ENCODE measurements at regions not wholly inside any gene's neighbourhood (a gene's known extent, or its start where the extent isn't known, plus 50 kb on each side); places are given as distances from the start of the nearest gene placed in this dataset.

- TF ChIP-seq FOXM1 (IDR thresholded peaks at IDR 0.05; ENCODE audit: borderline replicate concordance, low read depth) (no peak), YY1 (IDR thresholded peaks at IDR 0.05; ENCODE audit: low read depth) (no peak), TAF1 (IDR thresholded peaks at IDR 0.05; ENCODE audit: low read depth) (no peak)
Measured at GRCh38 chr20:43781215-43781614, 54.4 kb upstream of the GTSF1L start.

- TF ChIP-seq NFIC (IDR thresholded peaks at IDR 0.05) = no peak
- TF ChIP-seq TAF1 (IDR thresholded peaks at IDR 0.05; ENCODE audit: low read depth) = no peak
- no peak for TF ChIP-seq USF1 (IDR thresholded peaks at IDR 0.05)
- no peak for TF ChIP-seq MAX (IDR thresholded peaks at IDR 0.05)
- no peak for TF ChIP-seq CEBPB (IDR thresholded peaks at IDR 0.05)
- no peak for TF ChIP-seq TCF12 (IDR thresholded peaks at IDR 0.05; ENCODE audit: low read depth)
- no peak for TF ChIP-seq REST (IDR thresholded peaks at IDR 0.05; ENCODE audit: low read depth)
- TF ChIP-seq CREB1 (IDR thresholded peaks at IDR 0.05; ENCODE audit: low read depth) = no peak
- TF ChIP-seq TEAD4 (IDR thresholded peaks at IDR 0.05) = no peak
- no peak for TF ChIP-seq RAD21 (IDR thresholded peaks at IDR 0.05; ENCODE audit: low read depth)
- TF ChIP-seq YY1 (IDR thresholded peaks at IDR 0.05; ENCODE audit: low read depth) = no peak
- TF ChIP-seq EP300 (IDR thresholded peaks at IDR 0.05; ENCODE audit: borderline replicate concordance) = no peak
- TF ChIP-seq FOXM1 (IDR thresholded peaks at IDR 0.05; ENCODE audit: borderline replicate concordance, low read depth) = no peak
- TF ChIP-seq ZBTB7A (IDR thresholded peaks at IDR 0.05; ENCODE audit: low read depth) = no peak
- TF ChIP-seq EGR1 (IDR thresholded peaks at IDR 0.05) = no peak
Measured at GRCh38 chr20:43778375-43778774, 51.6 kb upstream of the GTSF1L start.

- TF ChIP-seq REST (IDR thresholded peaks at IDR 0.05; ENCODE audit: low read depth) = no peak
- TF ChIP-seq RAD21 (IDR thresholded peaks at IDR 0.05; ENCODE audit: low read depth) = no peak
- TF ChIP-seq CEBPB (IDR thresholded peaks at IDR 0.05) = no peak
- no peak for TF ChIP-seq TCF12 (IDR thresholded peaks at IDR 0.05; ENCODE audit: low read depth)
- TF ChIP-seq CREB1 (IDR thresholded peaks at IDR 0.05; ENCODE audit: low read depth) = no peak
- no peak for TF ChIP-seq ZBTB7A (IDR thresholded peaks at IDR 0.05; ENCODE audit: low read depth)
- no peak for TF ChIP-seq TEAD4 (IDR thresholded peaks at IDR 0.05)
- TF ChIP-seq EP300 (IDR thresholded peaks at IDR 0.05; ENCODE audit: borderline replicate concordance) = no peak
- TF ChIP-seq MAX (IDR thresholded peaks at IDR 0.05) = no peak
Measured at GRCh38 chr20:43776691-43777090, 49.9 kb upstream of the GTSF1L start.
